CD4-positive, alpha-beta T cell treated with Interleukin-1 beta for 1 hour (primary cell): ENCODE measurements at regions not wholly inside any gene's neighbourhood (a gene's known extent, or its start where the extent isn't known, plus 50 kb on each side); places are given as distances from the start of the nearest gene placed in this dataset.

ENCODE experiments used
- DNase-seq, 2 donors: peaks; one replicate each; pipeline ENCODE4 v3.0.0-alpha.2; 2020 to 2022

GRCh38 chr10:130739016-130739756 lies 572.3 kb downstream of the TCERG1L start:
- no peak for DNase-seq

GRCh38 chr10:130739757-130740145 lies 571.8 kb downstream of the TCERG1L start:
- no peak for DNase-seq

- no peak for DNase-seq
Observed at GRCh38 chr10:130740166-130740565, 571.4 kb downstream of the TCERG1L start.

GRCh38 chr10:130740915-130741750 lies 570.4 kb downstream of the TCERG1L start:
- DNase-seq, result no peak

- DNase-seq, result no peak
Observed at GRCh38 chr10:130741901-130742855, 569.3 kb downstream of the TCERG1L start.

- no peak for DNase-seq
Observed at GRCh38 chr10:130742941-130743675, 568.4 kb downstream of the TCERG1L start.

- DNase-seq, result no peak
Observed at GRCh38 chr10:130743751-130744271, 567.7 kb downstream of the TCERG1L start.

- no peak for DNase-seq
Observed at GRCh38 chr10:130744631-130745030, 566.9 kb downstream of the TCERG1L start.

- DNase-seq, result no peak
Observed at GRCh38 chr10:130745251-130745650, 566.3 kb downstream of the TCERG1L start.

GRCh38 chr10:130745821-130746220 lies 565.7 kb downstream of the TCERG1L start:
- DNase-seq, result no peak

GRCh38 chr10:130746311-130746710 lies 565.2 kb downstream of the TCERG1L start:
- no peak for DNase-seq

GRCh38 chr10:130747356-130747755 lies 564.2 kb downstream of the TCERG1L start:
- DNase-seq, result no peak

- no peak for DNase-seq
Observed at GRCh38 chr10:130747946-130748345, 563.6 kb downstream of the TCERG1L start.

GRCh38 chr10:130748409-130749057 lies 563.0 kb downstream of the TCERG1L start:
- DNase-seq, result no peak

GRCh38 chr10:130749911-130750310 lies 561.6 kb downstream of the TCERG1L start:
- DNase-seq, result no peak

- no peak for DNase-seq
Observed at GRCh38 chr10:130750441-130750840, 561.1 kb downstream of the TCERG1L start.

- DNase-seq, result no peak
Observed at GRCh38 chr10:130751106-130751840, 560.2 kb downstream of the TCERG1L start.

- no peak for DNase-seq
Observed at GRCh38 chr10:130751851-130752250, 559.7 kb downstream of the TCERG1L start.

- no peak for DNase-seq
Observed at GRCh38 chr10:130756651-130757050, 554.9 kb downstream of the TCERG1L start.

- no peak for DNase-seq
Observed at GRCh38 chr10:130757271-130757670, 554.2 kb downstream of the TCERG1L start.
